Smooth muscle cell (in vitro differentiated cells): ENCODE measurements at regions not wholly inside any gene's neighbourhood (a gene's known extent, or its start where the extent isn't known, plus 50 kb on each side); places are given as distances from the start of the nearest gene placed in this dataset.

ENCODE experiments used
- DNase-seq: peaks from one replicate; lab custom pipeline; 2025; ENCODE audit not compliant: unreplicated experiment; lab: John Stamatoyannopoulos, UW
- H2AFZ ChIP-seq: fragments of 200-600 bp; sonication (generic); 2 replicates; pipeline ENCODE4 v1.6.0; 2016; ENCODE audit warnings: antibody characterized with exemption, low read depth, mild to moderate bottlenecking
- H3F3A ChIP-seq: fragments of 200-600 bp; sonication (generic); 2 replicates; pipeline ENCODE4 v1.6.0; 2017; ENCODE audit warnings: antibody characterized with exemption, low read depth
- H3K27ac ChIP-seq: fragments of 200-600 bp; sonication (generic); 2 replicates; pipeline ENCODE4 v1.5.1; 2016; ENCODE audit warnings: low read depth, mild to moderate bottlenecking
- H3K27me3 ChIP-seq: fragments of 200-600 bp; sonication (generic); 2 replicates; pipeline ENCODE4 v1.6.1; 2016; ENCODE audit warnings: low read depth, mild to moderate bottlenecking
- H3K36me3 ChIP-seq: fragments of 200-600 bp; sonication (generic); 2 replicates; pipeline ENCODE4 v1.5.1; 2016; ENCODE audit warnings: low read depth
- H3K4me1 ChIP-seq: fragments of 200-600 bp; sonication (generic); 2 replicates; pipeline ENCODE4 v1.5.1; 2016; ENCODE audit warnings: low read depth
- H3K4me2 ChIP-seq: fragments of 200-600 bp; sonication (generic); 2 replicates; pipeline ENCODE4 v1.6.0; 2016; ENCODE audit warnings: mild to moderate bottlenecking
- H3K4me3 ChIP-seq: fragments of 200-600 bp; sonication (generic); 2 replicates; pipeline ENCODE4 v1.5.1; 2016; ENCODE audit warnings: mild to moderate bottlenecking
- H3K79me2 ChIP-seq: fragments of 200-600 bp; sonication (generic); 2 replicates; pipeline ENCODE4 v1.6.0; 2016; ENCODE audit warnings: low read depth, mild to moderate bottlenecking
- H3K9ac ChIP-seq: fragments of 200-600 bp; sonication (generic); 2 replicates; pipeline ENCODE4 v1.6.0; 2016; ENCODE audit warnings: low read depth
- H3K9me3 ChIP-seq: fragments of 200-600 bp; sonication (generic); replicated peaks from 2 replicates; pipeline ENCODE4 v1.5.1; 2016; ENCODE audit warnings: low read depth
- H4K20me1 ChIP-seq: fragments of 200-600 bp; sonication (generic); 2 replicates; pipeline ENCODE4 v1.6.0; 2016; ENCODE audit warnings: low read depth
- WGBS: methylation state at CpG from one replicate; pipeline ENCODE4 v1.1.7; 2016; ENCODE audit warnings: low lambda C conversion rate; 5-methylcytosine and 5-hydroxymethylcytosine counted together
- TF ChIP-seq, protein P1 (sequence below): fragments of 200-600 bp; sonication (generic); IDR thresholded peaks from 2 replicates; pipeline ENCODE4 v1.5.1; 2017; ENCODE audit warnings: borderline replicate concordance, mild to moderate bottlenecking, antibody characterized with exemption; ENCODE audit not compliant: insufficient read depth, poor library complexity, severe bottlenecking

DNA sequence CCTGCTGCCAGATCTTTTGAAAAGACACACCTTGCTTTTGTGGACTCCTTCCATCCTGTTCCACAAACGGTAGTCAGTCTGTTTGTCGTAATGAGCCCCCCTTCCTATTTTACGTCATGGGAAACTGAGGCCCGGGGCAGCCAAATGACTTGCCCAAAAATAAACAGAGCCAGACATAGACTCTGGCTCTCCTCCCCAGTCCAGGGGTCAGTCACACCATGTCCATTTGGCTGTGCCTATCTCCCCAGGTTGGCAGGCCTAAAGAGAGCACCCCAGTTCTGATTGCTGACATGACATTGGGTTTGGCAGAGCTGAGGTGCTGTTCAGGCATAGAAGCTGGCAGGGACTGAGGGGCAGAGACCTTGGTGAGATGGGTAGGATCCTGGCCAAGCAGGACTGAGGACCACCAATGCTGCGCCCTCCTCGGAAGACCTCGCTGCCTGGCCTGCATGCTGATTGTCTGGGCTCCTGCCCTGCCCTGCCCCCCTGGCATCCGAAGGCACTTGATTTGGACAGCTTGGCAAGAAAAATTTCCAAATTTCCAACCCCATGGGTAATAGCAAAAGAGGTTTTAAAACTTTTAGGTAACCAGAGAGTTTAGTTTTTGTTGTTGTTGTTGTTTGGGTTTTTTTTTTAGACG is 335.4 kb downstream of the DYSF start:
- Histone ChIP-seq H4K20me1 (no peaks in the 10 kb centered on the region), H3K79me2 (no peaks in the 10 kb centered on the region), H3K4me2 (no peak overlapping the region), H3K27me3 (no peaks in the 10 kb centered on the region), H3F3A (no peaks in the 10 kb centered on the region), H2AFZ (no peak overlapping the region), H3K36me3 (no peaks in the 10 kb centered on the region), H3K9me3 (no peaks in the 10 kb centered on the region), H3K9ac (no peak overlapping the region), H3K4me3 (no peak overlapping the region), H3K4me1 (peaks cover 1% of the 10 kb centered on the region), H3K27ac (no peak overlapping the region)
- TF ChIP-seq, protein P1, sequence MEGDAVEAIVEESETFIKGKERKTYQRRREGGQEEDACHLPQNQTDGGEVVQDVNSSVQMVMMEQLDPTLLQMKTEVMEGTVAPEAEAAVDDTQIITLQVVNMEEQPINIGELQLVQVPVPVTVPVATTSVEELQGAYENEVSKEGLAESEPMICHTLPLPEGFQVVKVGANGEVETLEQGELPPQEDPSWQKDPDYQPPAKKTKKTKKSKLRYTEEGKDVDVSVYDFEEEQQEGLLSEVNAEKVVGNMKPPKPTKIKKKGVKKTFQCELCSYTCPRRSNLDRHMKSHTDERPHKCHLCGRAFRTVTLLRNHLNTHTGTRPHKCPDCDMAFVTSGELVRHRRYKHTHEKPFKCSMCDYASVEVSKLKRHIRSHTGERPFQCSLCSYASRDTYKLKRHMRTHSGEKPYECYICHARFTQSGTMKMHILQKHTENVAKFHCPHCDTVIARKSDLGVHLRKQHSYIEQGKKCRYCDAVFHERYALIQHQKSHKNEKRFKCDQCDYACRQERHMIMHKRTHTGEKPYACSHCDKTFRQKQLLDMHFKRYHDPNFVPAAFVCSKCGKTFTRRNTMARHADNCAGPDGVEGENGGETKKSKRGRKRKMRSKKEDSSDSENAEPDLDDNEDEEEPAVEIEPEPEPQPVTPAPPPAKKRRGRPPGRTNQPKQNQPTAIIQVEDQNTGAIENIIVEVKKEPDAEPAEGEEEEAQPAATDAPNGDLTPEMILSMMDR, result no peak
- 97% methylated on average over 9 of the region's 9 CpGs for WGBS
- no peak for DNase-seq

DNA sequence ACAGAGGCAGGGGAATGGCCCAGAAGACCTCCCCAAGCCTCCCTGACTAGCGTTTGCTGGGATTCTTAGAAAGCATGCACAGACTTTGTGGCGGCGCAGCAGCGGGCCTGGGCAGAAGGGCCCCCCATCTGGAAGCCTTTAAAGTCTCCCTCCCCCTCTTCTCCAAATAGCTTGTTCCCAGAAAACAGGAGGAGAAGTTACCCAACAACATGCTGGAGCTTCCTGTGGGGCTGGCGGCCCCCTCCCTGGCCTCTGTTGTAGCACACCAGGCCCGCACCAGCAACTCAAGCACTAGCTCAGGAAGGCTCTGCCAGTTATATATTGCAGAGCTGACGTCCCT is 334.8 kb downstream of the DYSF start:
- 72% methylated on average over 7 of the region's 7 CpGs for WGBS
- DNase-seq, result no peak
- Histone ChIP-seq H3F3A (no peaks in the 10 kb centered on the region), H3K36me3 (no peaks in the 10 kb centered on the region), H3K27me3 (no peaks in the 10 kb centered on the region), H3K9me3 (no peaks in the 10 kb centered on the region), H2AFZ (no peak overlapping the region), H3K9ac (no peak overlapping the region), H3K79me2 (no peaks in the 10 kb centered on the region), H3K27ac (no peak overlapping the region), H3K4me1 (no peaks in the 10 kb centered on the region), H3K4me3 (no peak overlapping the region), H4K20me1 (no peaks in the 10 kb centered on the region), H3K4me2 (no peak overlapping the region)
- TF ChIP-seq, protein P1, result no peak

DNA sequence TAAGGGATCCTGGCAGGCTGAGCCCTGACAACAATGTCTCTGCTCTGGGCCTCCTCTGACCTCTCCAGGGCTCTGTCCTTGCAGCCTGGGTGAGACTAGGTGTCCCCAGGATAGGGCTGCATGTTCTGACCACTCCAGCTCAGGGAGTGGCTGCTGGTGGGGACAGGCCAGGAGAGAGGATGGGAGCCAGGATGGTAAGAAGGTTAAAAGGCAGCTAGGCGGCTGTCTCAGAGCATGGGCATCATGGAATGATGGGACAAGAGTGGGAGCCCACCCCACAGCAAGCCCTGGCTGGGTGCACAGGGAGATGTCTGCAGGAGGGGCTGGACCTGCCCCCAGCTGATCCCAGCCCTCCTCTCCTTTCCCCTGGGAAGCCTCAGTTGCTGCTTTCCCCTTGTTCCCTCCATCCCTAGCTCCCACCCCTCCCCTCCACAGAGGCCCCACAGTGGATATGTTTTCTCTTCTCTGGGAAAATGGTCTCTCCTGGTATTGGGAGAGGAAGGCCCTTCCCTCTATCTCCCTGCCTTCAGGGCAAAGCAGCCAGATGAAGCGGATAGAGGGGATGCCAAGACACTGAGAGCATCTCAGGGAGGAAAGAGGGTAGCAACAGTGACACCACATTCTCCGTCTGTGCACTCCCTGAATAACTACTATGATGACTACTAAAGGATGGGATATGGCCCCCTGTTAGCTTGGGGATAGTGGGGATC is 334.3 kb downstream of the DYSF start:
- no peak overlapping the region for H3K4me3 ChIP-seq
- no peaks in the 10 kb centered on the region for H3K9me3 ChIP-seq
- H3K27ac ChIP-seq, result no peak overlapping the region
- H4K20me1 ChIP-seq, result no peaks in the 10 kb centered on the region
- WGBS, result 62% methylated on average over 3 of the region's 3 CpGs
- H3K4me2 ChIP-seq, result no peak overlapping the region
- no peak overlapping the region for H2AFZ ChIP-seq
- H3K9ac ChIP-seq, result no peak overlapping the region
- no peaks in the 10 kb centered on the region for H3K36me3 ChIP-seq
- H3K27me3 ChIP-seq, result no peaks in the 10 kb centered on the region
- TF ChIP-seq, protein P1, result no peak
- H3K4me1 ChIP-seq, result no peaks in the 10 kb centered on the region
- no peaks in the 10 kb centered on the region for H3K79me2 ChIP-seq
- no peaks in the 10 kb centered on the region for H3F3A ChIP-seq
- DNase-seq, result no peak

DNA sequence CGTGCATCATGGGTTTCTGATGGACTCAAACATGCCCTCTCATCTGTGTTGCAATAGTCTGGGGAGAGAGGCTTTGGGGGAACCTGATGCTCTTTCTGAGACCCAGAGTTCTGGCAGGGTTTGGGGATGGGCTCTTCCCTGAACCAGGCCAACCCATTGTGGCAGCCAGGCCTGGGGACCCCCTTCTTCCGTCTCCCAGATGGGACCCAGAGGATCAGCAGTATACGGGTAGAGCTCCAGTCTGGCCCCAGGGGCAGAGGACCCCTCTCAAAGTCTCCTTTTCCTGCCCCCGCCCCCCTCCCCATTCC is 333.7 kb downstream of the DYSF start:
- Histone ChIP-seq H2AFZ (no peak overlapping the region), H3K36me3 (no peaks in the 10 kb centered on the region), H3K4me1 (no peaks in the 10 kb centered on the region), H3K27ac (no peak overlapping the region), H3K27me3 (no peaks in the 10 kb centered on the region), H4K20me1 (no peaks in the 10 kb centered on the region), H3K4me3 (no peak overlapping the region), H3F3A (no peaks in the 10 kb centered on the region), H3K9ac (no peak overlapping the region), H3K9me3 (no peaks in the 10 kb centered on the region), H3K4me2 (no peak overlapping the region), H3K79me2 (no peaks in the 10 kb centered on the region)
- TF ChIP-seq, protein P1, result no peak
- DNase-seq, result no peak
- WGBS, result 100% methylated on average over 2 of the region's 4 CpGs
